Breast epithelium (tissue), 3 donors: ENCODE measurements at regions not wholly inside any gene's neighbourhood (a gene's known extent, or its start where the extent isn't known, plus 50 kb on each side); places are given as distances from the start of the nearest gene placed in this dataset.

ENCODE experiments used
- POLR2A ChIP-seq: fragments of 450-650 bp; IDR thresholded peaks from one replicate; pipeline ENCODE4 v1.6.1; 2016; ENCODE audit warnings: antibody characterized with exemption, mild to moderate bottlenecking, moderate library complexity
- POLR2AphosphoS5 ChIP-seq, 3 donors: sonication (generic); formaldehyde crosslinking; IDR thresholded peaks; one replicate each; pipeline ENCODE4 v1.6.1; 2017; ENCODE audit warnings: antibody characterized with exemption in 3 of 3
- TF ChIP-seq, protein P1 (sequence below), 3 donors: fragments of 450-650 bp; IDR thresholded peaks; one replicate each; pipeline ENCODE4 v1.5.1; 2016 to 2017; ENCODE audit warnings: antibody characterized with exemption in 3 of 3, mild to moderate bottlenecking in 3 of 3, moderate library complexity in 3 of 3

DNA sequence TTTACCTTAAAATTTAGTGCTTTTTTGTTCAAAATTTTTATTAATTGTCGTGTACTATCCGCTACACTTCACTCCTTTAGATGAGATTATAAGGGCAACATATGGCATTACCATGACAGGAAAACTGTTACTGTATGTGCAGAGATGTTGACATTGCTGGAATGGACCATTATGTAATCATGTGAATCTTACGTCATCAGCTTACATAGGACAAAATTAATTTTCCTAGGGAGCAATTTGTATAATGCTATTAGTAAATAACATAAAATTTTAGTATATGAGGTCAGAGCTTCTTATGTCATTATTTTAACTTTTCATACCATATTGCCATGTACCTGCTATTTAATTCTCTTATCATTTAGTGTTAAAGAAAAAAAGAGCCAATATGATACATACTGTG, 110.4 kb upstream of the KLHL1 start:
- TF ChIP-seq POLR2A (no peak), POLR2AphosphoS5 (IDR thresholded peaks at IDR 0.05) (no peak)
- TF ChIP-seq, protein P1, sequence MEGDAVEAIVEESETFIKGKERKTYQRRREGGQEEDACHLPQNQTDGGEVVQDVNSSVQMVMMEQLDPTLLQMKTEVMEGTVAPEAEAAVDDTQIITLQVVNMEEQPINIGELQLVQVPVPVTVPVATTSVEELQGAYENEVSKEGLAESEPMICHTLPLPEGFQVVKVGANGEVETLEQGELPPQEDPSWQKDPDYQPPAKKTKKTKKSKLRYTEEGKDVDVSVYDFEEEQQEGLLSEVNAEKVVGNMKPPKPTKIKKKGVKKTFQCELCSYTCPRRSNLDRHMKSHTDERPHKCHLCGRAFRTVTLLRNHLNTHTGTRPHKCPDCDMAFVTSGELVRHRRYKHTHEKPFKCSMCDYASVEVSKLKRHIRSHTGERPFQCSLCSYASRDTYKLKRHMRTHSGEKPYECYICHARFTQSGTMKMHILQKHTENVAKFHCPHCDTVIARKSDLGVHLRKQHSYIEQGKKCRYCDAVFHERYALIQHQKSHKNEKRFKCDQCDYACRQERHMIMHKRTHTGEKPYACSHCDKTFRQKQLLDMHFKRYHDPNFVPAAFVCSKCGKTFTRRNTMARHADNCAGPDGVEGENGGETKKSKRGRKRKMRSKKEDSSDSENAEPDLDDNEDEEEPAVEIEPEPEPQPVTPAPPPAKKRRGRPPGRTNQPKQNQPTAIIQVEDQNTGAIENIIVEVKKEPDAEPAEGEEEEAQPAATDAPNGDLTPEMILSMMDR (IDR thresholded peaks at IDR 0.05) = no peak
